HUES6 (cell line): ENCODE measurements at regions not wholly inside any gene's neighbourhood (a gene's known extent, or its start where the extent isn't known, plus 50 kb on each side); places are given as distances from the start of the nearest gene placed in this dataset.

Experiments
- H3K27ac ChIP-seq: 2 replicates; pipeline ENCODE4 v1.7.0; 2013; ENCODE audit warnings: low read depth, mild to moderate bottlenecking, low read length, inconsistent platforms
- H3K27me3 ChIP-seq: 2 replicates; pipeline ENCODE4 v1.6.1; 2013; ENCODE audit warnings: low read length; ENCODE audit not compliant: control insufficient read depth, insufficient read depth
- H3K36me3 ChIP-seq: 2 replicates; pipeline ENCODE4 v1.6.1; 2013; ENCODE audit warnings: low read length; ENCODE audit not compliant: control insufficient read depth, insufficient read depth
- H3K4me1 ChIP-seq: 2 replicates; pipeline ENCODE4 v1.6.1; 2013; ENCODE audit warnings: low read length; ENCODE audit not compliant: control insufficient read depth, insufficient read depth
- H3K4me3 ChIP-seq: 2 replicates; pipeline ENCODE4 v1.5.1; 2013; ENCODE audit warnings: low read depth, low read length
- H3K9ac ChIP-seq: one replicate; pipeline ENCODE4 v1.6.1; 2013; ENCODE audit warnings: mild to moderate bottlenecking, low read length
- H3K9me3 ChIP-seq: 2 replicates; pipeline ENCODE4 v1.6.1; 2013; ENCODE audit warnings: low read depth, low read length; ENCODE audit not compliant: control insufficient read depth, insufficient read depth

DNA sequence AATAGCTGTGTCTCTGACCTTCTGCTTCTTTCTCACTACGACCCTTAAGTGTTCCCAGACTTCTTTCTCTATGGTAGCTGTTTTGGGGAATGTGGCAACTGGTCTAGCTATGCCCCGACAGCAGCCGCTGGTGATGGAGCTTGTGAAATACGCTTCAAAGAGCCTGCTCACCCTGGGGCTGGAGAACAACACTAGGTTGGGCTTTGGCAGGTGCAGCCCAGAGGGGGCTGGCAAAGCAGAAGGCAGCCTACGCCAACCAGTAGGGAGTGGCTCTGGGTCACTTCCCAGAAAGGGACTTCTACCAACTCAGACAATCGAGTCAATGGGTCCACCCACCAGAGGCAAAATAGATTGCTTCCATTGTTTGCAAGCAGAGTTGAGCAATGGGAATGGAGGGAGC, 262.8 kb downstream of the LMO4 start:
- Histone ChIP-seq H3K27ac (no peak overlapping the region), H3K4me3 (no peak overlapping the region), H3K27me3 (no peaks in the 10 kb centered on the region), H3K4me1 (no peaks in the 10 kb centered on the region), H3K9me3 (no peaks in the 10 kb centered on the region), H3K9ac (no peak overlapping the region), H3K36me3 (no peaks in the 10 kb centered on the region)

DNA sequence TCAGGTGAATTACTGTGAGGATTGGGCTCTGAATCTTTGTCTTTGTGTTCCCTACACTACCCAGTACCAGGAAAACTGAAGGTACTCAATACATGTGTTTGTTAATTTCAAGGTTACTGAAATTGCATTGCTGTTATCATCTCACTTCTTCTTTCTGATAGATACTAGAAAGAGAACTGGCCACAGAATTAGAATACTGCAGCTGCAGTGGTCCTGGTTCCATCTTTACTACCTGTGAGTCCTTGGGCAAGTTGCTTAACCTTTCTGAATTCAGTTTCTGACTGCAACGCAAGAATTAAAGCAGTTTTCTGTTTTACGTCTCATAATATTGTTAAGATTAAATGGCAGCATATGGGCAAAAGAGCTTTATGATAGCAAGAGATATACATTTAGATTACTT, 263.5 kb downstream of the LMO4 start:
- Histone ChIP-seq H3K4me1 (no peaks in the 10 kb centered on the region), H3K9ac (no peak overlapping the region), H3K27ac (no peak overlapping the region), H3K4me3 (no peak overlapping the region), H3K36me3 (no peaks in the 10 kb centered on the region), H3K9me3 (no peaks in the 10 kb centered on the region), H3K27me3 (no peaks in the 10 kb centered on the region)

DNA sequence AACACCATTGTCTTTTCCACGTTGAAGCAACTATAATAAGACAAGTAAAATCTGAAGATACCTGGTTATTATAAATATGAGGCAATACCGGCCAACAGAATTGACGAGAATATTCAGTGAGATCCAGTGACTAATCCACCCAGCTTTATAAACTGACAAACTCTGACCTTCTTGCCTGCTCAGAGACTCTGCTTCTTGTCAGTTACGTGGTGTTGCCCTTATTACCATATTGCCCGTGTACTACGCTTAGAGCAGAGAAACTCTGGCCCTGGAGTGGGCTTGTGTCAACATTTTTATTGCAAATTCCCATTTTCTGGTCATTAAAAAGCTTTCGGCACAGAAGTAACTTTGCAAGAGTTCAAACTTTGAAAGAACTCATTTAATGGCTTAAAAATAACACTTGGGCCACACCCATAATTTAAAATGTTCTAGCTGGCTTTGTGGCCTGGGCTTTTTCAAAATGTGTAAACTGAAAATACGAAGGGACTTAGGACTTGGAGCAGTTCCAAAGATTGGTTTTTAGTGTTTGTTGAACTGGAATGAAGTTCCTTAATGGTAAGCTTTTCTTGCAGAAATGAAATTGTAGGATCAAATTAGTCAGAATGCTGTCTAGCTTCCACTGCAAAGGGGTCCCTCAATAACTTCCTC, 266.2 kb downstream of the LMO4 start:
- Histone ChIP-seq H3K36me3 (no peaks in the 10 kb centered on the region), H3K4me1 (peaks cover 4% of the 10 kb centered on the region; the same call in 1 of the 2 replicates), H3K4me3 (no peak overlapping the region), H3K27ac (no peak overlapping the region), H3K9me3 (no peaks in the 10 kb centered on the region), H3K9ac (no peak overlapping the region), H3K27me3 (no peaks in the 10 kb centered on the region)

GRCh38 chr1:87595384-87595781, 266.7 kb downstream of the LMO4 start:
- H3K27ac ChIP-seq, result no peak overlapping the region
- H3K4me3 ChIP-seq, result no peak overlapping the region
- H3K36me3 ChIP-seq, result no peaks in the 10 kb centered on the region
- H3K4me1 ChIP-seq, result peaks cover 4% of the 10 kb centered on the region; the same call in 1 of the 2 replicates
- no peaks in the 10 kb centered on the region for H3K9me3 ChIP-seq
- no peaks in the 10 kb centered on the region for H3K27me3 ChIP-seq
- no peak overlapping the region for H3K9ac ChIP-seq

GRCh38 chr1:87598429-87598828, 269.7 kb downstream of the LMO4 start:
- Histone ChIP-seq H3K9me3 (no peaks in the 10 kb centered on the region), H3K4me3 (no peak overlapping the region), H3K36me3 (no peaks in the 10 kb centered on the region), H3K9ac (no peak overlapping the region), H3K27ac (no peak overlapping the region), H3K27me3 (no peaks in the 10 kb centered on the region), H3K4me1 (peaks cover 4% of the 10 kb centered on the region; the same call in 1 of the 2 replicates)

GRCh38 chr1:87599569-87599968, 270.9 kb downstream of the LMO4 start:
- Histone ChIP-seq H3K27ac (no peak overlapping the region), H3K36me3 (no peaks in the 10 kb centered on the region), H3K4me3 (no peak overlapping the region), H3K9me3 (no peaks in the 10 kb centered on the region), H3K9ac (no peak overlapping the region), H3K27me3 (no peaks in the 10 kb centered on the region), H3K4me1 (peaks cover 4% of the 10 kb centered on the region; the same call in 1 of the 2 replicates)

GRCh38 chr1:87600055-87600850, 271.6 kb downstream of the LMO4 start:
- H3K4me1 ChIP-seq, result peaks cover 4% of the 10 kb centered on the region; the same call in 1 of the 2 replicates
- no peaks in the 10 kb centered on the region for H3K36me3 ChIP-seq
- no peak overlapping the region for H3K9ac ChIP-seq
- H3K27me3 ChIP-seq, result no peaks in the 10 kb centered on the region
- H3K27ac ChIP-seq, result no peak overlapping the region
- H3K9me3 ChIP-seq, result no peaks in the 10 kb centered on the region
- no peak overlapping the region for H3K4me3 ChIP-seq

GRCh38 chr1:87600854-87601253, 272.2 kb downstream of the LMO4 start:
- Histone ChIP-seq H3K27ac (no peak overlapping the region), H3K36me3 (no peaks in the 10 kb centered on the region), H3K4me3 (no peak overlapping the region), H3K9ac (no peak overlapping the region), H3K9me3 (0 out of 2 replicates have a peak, but pooled peaks cover 3% of the 10 kb centered on the region), H3K4me1 (peaks cover 4% of the 10 kb centered on the region; the same call in 1 of the 2 replicates), H3K27me3 (no peaks in the 10 kb centered on the region)

DNA sequence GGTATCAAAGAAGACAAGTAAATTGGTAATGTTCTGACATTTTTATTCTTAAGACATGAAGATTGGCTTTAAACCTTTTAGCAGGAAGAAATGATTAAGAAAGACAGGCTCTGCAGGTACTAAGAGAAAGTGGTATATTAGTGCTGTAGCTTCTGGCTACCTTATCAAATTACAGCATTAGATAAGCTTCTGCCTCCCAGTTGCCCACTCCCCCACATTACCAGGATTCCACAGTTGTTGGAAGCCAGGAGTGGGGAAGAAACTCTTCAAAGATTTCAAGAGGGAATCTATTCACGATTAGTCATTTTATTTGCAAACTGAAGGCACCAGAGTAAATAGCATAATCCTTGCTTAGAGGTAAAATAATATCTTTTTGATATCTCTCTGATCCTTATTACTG, 274.9 kb downstream of the LMO4 start:
- Histone ChIP-seq H3K9ac (no peak overlapping the region), H3K4me1 (peaks cover 4% of the 10 kb centered on the region; the same call in 1 of the 2 replicates), H3K36me3 (no peaks in the 10 kb centered on the region), H3K9me3 (peaks cover 4% of the 10 kb centered on the region; the same call in 1 of the 2 replicates), H3K4me3 (no peak overlapping the region), H3K27ac (no peak overlapping the region), H3K27me3 (no peaks in the 10 kb centered on the region)

DNA sequence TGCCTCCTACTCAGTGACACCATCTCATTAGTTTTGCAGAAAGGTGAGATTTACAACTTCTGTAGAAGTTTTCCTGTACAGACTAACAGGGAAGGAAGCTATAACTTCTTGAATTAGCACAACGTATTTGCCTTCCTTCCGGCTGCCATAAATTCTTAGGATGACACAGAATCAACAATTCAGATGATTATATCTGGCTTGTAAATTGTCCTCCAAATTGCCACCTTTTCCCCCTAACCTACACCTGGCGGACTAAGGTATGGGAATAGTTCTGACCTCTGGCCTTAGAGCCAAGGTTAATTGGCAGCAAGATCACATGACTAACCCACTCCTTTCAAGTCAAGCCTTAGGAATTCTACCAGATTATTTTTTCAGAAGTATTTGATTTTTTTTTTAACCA, 284.3 kb downstream of the LMO4 start:
- no peak overlapping the region for H3K27ac ChIP-seq
- no peaks in the 10 kb centered on the region for H3K27me3 ChIP-seq
- no peak overlapping the region for H3K9ac ChIP-seq
- no peaks in the 10 kb centered on the region for H3K36me3 ChIP-seq
- no peak overlapping the region for H3K4me3 ChIP-seq
- no peaks in the 10 kb centered on the region for H3K9me3 ChIP-seq
- no peaks in the 10 kb centered on the region for H3K4me1 ChIP-seq

DNA sequence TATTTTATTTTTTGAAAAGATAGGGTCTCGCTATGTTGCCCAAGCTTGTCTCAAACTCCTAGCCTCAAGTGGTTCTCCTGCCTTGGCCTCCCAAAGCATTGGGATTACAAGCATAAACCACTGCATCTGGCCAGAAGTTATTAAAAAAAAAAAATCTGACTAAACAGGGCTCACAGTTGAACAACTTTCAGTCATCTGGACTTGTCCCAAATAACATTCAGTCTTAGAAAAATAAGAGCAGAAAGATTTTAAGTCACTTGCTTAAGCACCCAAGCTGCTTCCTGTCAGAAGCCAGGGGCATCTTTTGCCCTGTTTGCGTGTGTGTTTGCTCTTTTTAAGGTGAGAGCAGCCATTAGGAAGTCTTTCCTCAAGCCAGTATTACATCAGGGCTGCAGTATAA, 286.8 kb downstream of the LMO4 start:
- no peaks in the 10 kb centered on the region for H3K27me3 ChIP-seq

More for the DNA sequence above, 286.8 kb downstream of the LMO4 start:
- H3K27ac ChIP-seq, result no peak overlapping the region
- H3K4me1 ChIP-seq, result no peaks in the 10 kb centered on the region
- no peak overlapping the region for H3K9ac ChIP-seq
- H3K36me3 ChIP-seq, result no peaks in the 10 kb centered on the region
- peaks cover 10% of the 10 kb centered on the region for H3K9me3 ChIP-seq
- H3K4me3 ChIP-seq, result no peak overlapping the region
